ENCODE measurements at regions not wholly inside any gene's neighbourhood (a gene's known extent, or its start where the extent isn't known, plus 50 kb on each side); places are given as distances from the start of the nearest gene placed in this dataset.

DNA sequence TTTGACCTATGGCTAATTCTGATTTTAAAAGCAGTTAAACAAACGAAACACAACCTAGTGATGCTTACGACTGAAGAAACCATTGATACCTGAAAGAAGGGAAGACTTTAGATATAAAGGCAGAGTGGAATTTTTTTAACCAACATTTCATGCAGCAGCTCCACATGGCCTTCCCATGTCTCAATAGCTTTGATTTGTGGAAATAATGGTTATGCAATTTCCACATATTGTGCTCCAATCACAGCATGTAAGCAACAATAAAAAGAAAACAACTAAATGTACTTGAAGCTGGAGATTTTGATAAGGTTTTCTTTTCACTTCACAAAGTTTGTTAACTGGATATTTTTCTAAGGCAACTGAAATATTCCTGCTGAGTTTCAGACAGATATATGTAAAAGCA is 82.0 kb upstream of the SLC39A10 start:
- TF ChIP-seq, protein P1, sequence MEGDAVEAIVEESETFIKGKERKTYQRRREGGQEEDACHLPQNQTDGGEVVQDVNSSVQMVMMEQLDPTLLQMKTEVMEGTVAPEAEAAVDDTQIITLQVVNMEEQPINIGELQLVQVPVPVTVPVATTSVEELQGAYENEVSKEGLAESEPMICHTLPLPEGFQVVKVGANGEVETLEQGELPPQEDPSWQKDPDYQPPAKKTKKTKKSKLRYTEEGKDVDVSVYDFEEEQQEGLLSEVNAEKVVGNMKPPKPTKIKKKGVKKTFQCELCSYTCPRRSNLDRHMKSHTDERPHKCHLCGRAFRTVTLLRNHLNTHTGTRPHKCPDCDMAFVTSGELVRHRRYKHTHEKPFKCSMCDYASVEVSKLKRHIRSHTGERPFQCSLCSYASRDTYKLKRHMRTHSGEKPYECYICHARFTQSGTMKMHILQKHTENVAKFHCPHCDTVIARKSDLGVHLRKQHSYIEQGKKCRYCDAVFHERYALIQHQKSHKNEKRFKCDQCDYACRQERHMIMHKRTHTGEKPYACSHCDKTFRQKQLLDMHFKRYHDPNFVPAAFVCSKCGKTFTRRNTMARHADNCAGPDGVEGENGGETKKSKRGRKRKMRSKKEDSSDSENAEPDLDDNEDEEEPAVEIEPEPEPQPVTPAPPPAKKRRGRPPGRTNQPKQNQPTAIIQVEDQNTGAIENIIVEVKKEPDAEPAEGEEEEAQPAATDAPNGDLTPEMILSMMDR (IDR thresholded peaks at IDR 0.05): no peak
- TF ChIP-seq POLR2AphosphoS5 (IDR thresholded peaks at IDR 0.05): no peak
- no peak for TF ChIP-seq POLR2A (IDR thresholded peaks at IDR 0.05)

Measured in stomach (tissue), 4 donors.